T-helper 9 cell (primary cell): ENCODE measurements at regions not wholly inside any gene's neighbourhood (a gene's known extent, or its start where the extent isn't known, plus 50 kb on each side); places are given as distances from the start of the nearest gene placed in this dataset.
"Not testable (repeated sequence)": the region's sequence is repeated elsewhere in the genome, so short reads cannot be mapped to it uniquely, and the experiment has no call there.

Source experiments
- DNase-seq: peaks from one replicate; pipeline ENCODE4 v3.0.0-alpha.2; 2020

DNA sequence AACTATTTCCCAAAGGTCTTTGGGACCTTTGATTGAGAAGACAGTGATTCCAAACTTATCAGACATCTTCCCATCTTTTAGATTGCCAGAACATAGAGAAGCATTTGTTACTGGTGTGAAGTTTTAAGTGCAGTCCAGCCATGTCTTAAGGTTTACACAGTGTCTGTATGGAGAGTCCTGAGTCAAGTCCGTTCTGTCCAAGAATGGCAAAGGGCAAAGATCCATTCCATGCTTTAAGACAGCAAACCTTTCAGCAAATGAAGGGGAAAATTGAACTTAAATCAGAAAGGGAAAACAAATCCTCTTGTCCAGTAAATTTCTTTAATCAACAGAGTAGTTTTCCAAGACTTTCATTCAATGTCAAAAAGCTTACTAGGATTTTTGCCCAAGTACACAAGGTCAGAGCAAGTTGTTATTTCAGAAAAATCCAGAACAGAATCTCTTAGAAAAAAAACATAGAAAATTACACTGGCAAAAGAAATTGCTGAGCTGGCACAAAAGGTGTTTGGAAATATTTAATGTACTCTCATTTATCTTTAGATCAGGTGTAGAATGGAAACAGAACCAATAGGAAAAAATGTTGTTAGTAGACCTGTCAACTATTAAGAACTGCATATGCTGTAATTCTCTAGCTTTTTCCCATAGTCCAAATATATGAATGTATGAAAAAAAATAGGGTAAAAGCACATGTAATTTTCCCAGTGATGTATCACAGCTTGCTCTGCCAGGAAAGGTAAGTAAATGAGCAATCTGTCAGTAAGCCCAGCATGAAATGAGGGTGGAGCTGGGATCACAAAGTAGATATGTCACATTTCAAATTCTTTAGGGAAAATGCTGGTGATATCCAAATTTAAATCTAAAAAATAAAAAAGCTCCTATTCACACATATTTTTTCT, 1099.9 kb downstream of the TUSC7 start:
- no peak for DNase-seq

DNA sequence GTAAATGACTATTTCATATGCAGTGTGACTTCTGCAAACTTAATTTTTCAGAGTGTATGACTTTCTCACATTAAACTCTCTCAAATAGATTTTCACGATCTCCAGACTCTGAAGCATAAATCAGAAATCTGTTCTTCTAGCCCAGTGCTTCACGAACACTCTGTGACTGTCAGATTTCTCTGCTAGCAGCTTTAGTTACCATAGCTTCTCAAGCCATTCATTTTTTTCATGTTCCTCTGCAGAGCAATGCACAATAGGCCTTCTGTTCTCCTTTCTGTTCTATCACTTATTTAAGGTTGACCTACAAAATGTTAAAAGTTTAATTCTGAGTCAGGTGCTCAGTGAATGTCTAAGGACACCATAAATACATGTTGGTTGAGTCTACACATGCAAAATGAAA, 1102.2 kb downstream of the TUSC7 start:
- no peak for DNase-seq

DNA sequence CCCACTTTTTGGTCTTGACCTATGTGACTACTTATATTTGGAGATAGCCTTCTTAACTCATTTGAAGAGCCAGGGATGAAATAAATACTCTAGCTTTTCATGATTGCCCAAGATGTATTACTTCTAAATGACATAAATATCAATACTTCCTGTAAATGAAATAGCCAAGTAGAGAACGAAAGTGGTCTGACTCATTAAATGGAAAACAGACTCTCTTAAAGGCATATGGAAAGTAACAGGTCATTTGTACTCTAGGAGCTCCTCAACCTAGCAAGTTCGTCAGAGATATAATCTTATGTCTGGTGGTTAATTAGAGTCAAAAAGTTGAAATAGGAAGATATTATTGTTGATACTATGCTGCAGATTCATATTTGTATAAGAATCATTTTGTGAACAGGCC, 1105.4 kb downstream of the TUSC7 start:
- DNase-seq: no peak

DNA sequence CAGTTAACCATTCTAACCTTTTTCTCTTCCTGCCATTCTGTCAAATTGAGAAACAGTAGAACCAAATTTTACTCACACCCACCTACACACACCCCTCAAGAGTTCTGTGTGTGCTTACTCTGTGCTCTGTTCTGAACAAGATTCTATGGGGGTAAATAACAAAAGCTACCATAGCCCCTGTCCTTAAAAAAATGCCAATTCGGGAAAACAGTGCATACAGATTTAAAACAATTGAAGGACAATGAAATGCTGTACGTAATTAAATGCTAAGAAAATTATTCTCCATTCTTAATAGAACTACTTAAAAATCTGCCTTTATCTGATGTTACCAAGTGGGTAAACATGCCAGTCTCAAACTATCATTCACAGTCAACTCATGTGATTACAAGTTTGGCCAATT, 1107.5 kb downstream of the TUSC7 start:
- DNase-seq: no peak

DNA sequence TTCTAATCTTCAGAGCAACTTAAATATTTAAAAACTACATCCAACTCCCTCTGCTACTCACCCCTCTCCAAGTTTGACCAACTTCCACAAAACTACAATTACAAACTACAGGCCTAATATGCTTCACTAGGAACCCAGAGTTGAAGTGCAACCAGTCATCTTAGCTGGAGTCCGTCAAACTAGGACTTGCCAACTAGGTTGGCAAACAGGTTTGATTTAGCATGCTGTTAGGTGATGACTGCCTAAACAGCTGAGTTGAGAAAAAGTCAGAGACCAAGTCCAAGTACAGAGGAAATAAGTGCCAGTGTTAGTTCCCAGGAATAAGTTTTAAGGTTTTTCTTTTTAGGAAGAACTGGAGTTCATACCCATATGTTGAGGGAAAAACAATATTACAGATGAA, 1109.0 kb downstream of the TUSC7 start:
- DNase-seq: no peak

DNA sequence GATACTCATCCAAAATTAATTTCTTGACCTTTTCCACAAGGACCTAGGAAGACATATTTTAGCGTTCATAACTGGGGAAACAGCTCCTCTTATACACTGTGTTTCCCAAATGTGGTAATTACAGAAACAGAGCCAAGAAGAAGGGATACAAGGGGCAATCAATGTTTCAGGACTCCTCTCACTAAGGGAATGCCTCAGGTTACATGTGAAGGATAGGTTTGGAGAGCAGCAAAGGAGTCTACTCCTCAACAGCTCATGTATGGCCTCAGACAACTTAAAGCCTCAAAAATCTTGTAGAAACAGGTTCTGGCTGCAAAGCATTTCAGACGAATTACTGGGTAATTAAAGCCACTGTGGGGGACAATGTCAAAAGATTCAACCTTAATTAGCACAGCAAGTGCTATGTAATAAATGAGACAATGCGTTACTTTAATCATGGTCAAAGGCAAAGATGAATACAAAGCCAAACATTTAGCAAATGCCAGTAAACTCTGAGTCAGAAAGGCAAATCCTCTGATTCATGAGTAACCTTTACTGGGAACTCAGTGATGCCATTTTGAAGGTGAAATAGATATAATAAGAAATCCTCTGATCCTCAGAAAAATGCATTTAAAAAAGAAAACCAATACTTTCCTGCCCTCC, 1111.2 kb downstream of the TUSC7 start:
- DNase-seq: no peak

DNA sequence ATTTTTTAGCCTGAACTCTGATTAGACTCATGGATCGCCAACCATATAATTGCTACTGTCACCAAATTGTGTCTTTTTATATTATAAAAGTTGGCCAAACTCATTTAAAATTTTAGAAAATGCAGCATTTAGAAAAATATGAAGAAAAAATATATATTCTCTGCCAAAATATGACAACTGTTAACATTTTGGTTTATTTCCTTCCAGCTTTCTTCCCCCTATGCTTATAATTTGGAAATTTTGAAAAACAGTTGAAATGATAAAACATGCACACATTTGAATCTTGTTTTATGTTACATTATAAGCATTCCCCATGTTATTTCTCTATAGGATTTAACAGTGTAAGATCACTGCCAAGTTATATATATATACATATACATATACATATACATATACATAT, 1112.8 kb downstream of the TUSC7 start:
- DNase-seq: no peak

DNA sequence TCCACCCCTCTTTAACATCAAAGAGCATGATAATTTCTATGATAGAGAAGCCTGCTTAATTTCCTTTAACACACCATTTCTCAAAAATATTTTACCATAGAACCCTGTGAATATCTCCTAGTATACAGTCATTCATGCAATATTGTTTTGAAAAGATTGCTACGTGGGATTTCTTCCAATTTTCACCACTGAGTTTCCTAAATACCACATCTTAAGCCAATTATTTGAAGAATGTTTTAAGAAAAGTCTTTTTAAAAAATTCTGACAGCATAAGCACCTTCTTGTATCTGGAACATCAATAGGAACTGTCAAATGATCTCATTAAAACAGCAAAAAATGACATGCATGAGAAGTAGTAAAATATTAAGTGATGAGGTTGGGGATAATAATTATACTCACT, 1126.7 kb downstream of the TUSC7 start:
- DNase-seq: no peak

DNA sequence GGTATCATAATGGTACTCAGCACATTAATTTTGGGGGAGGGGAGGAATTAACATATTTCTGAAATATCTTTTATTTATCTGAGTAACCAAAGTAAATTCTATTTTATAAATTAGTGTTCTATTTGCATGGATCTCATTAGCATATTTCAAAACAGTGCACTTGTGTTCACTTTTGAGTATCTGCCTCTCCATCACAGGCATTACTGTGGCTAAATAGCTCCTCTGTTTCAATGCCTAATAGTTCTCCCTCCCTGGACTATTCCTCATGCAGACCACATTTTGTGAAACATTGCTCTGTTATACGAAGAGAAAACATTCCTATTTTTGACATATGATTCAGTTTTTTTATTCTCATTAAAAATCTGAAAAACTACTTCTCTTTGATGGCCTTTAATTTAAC, 1127.8 kb downstream of the TUSC7 start:
- no peak for DNase-seq

DNA sequence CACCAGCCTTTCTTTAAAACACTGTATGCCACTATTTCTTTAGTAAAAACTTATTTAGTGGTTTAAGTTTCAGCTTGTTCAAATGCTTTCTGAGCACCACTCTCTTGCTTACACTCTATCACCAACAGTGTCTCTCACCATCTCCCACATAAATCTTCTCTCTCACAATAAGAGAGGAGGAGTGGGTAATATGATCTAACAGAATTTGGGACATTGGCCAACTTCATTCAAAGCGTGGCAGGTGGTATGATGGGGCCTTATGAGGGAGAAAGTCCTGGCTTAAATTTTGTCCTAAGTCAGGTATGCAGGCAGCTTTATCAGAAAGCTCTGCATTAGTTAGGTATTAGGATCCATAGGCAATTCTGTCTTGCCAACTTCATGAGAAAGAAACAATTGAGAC, 1132.5 kb downstream of the TUSC7 start:
- DNase-seq: no peak

DNA sequence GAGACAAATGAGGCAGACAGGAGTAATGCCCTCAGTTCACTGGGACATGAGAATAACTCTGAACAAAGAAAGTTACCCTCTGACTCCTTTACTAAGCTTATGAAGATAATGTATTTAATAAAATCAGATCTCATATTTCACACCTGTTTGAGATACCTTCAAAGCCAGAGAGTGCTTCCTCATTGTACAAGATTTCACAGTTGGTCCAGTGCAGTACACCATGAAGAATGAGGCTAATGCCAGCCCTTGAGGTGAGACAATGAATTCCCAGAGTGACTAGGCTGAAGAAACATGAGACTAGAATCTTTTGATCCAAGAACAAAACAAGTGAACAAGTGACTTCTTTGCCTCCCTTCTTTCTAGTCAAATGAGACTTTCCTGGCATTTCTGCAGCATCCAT, 1133.8 kb downstream of the TUSC7 start:
- DNase-seq: no peak

DNA sequence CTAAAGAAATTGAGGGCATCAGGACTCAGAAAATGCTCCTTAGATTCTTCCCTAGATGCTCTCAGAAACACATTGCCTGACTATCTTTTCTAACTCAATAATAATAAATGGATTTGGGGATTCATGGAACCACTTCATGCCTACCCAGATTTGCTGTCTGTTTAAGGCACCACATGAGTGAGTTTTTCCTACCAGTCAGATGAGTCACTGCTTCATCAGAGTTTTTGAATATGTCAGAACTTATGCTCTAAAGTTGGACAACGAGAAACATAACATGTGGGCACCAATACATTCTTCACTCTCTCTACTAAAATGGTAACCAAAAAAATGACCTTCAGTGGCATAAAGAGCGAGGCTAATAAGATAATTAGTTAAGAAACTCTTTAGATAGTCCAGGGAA, 1135.1 kb downstream of the TUSC7 start:
- no peak for DNase-seq

DNA sequence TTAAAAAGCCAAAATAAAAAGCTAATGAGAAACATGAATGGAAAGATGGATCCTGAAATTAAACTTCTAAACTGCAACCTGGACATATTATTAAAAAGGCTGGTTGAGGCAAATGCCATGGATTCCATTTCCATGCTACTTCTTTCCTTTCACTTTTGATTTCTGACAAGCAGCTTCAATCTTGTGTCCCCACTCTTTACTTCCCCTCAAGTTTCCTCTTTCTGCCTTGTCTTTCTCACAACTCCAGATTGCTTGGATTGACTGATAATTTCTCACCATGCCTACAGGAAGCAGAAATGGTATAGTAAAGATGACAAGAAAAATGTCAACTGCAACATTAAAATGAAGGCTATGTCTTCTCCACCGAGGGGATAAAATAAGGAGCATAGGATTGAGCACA, 1136.7 kb downstream of the TUSC7 start:
- no peak for DNase-seq

DNA sequence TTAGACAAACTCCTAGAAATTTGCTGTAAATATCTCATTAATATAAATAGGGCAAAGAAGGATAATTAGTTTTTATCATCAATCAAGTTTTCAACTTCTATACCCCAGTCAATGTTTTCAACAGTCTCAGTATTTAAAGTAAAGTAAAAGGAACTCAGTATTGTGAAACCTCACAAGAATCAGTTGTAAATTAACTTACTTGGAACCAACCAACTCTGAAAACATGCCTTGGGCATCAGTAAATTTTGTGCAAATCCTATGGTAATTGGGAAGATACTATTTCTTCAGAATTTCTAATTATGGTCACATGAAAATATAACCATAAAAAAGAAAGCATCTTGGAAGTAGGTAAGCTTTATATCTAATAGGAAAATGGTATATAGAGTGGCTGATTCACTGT, 1139.0 kb downstream of the TUSC7 start:
- DNase-seq: no peak

DNA sequence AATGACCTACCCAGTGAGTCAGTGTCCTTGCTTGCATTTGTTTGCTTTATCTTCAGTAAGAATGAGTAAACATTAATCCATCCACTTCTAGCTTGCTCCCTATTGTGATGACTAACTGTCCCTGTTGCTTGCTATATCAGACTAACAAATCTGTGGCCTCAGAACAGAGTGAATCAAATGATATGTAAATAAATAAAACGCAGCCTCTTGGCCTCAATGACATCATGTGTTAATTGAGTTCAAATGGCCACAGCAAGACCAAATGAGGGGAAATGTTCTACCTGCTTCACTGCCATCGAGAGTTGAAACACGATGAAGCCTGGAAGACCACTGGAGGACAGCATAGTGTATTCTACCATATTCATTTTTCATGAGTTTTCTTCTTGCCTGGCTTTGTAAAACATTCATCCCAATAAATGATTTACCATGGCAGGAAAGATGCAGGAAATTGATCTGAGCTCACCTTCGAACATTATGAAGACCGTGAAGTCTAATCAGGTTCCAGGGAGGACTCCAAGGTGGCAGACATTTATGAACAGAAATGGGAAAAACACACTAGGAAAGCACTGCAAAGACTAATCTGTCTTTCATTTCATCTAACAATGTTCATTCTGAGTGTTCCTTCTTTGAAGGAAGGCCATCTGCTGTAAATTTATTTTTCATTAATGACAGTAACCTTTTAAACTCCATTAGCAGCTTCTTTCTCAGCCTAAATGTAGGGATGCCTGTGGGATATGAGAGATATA, 1144.5 kb downstream of the TUSC7 start:
- no peak for DNase-seq

DNA sequence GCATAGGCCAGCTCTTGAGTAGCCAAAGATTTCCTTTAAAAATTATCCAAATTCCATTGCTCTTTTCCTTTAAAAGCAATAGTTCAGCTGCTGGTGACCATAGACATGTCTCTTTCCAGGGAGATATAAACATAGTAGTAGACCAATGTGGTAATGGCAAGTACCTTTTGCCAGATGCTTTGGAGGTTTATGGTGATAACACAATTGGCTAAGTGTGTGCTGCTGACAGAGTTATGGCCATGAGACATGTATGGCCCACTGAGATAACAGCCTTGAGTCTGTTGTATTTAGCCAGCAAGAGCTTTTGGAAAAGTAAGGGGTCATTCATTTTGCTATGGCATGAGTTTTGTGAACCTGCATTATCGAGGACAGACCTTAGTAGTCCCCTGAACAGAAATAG, 1146.8 kb downstream of the TUSC7 start:
- DNase-seq: no peak

DNA sequence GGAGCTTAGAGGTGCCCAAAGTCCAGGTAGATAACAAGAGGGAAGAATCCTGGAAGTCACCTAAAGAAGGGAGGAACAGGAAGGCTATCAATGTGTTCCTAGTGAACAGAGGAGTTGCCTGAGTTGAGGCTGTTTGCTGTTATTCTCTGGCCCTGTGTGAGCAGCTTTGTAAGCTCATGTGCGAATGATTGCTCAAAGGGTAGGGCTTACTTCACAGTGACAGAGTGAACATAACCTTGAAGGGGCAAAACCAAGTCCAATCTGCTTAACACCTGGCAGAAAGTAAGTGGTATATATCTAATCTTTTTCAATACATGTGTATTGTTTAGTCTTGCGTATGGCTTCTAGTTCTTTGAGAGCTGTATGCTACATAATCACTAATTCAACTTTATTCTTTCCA, 1153.6 kb downstream of the TUSC7 start:
- no peak for DNase-seq

DNA sequence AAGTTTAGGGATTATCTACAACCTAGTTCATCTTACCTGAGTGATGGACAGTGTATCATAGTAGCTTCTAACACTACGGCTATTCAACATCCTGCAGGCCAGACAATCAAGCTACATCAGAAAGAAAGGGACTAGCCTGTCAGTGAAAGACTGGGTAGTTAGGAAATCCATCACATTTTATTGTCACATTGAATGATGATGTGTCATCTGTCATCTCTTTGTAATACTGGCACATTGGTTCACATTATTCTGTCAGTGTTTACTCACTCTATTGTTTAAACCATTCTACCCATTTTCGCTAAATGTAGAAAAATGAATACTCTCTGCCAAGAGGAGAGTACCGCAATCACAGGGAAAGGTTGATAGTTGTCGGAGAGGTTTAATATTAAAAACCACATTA, 1155.8 kb downstream of the TUSC7 start:
- DNase-seq: no peak

DNA sequence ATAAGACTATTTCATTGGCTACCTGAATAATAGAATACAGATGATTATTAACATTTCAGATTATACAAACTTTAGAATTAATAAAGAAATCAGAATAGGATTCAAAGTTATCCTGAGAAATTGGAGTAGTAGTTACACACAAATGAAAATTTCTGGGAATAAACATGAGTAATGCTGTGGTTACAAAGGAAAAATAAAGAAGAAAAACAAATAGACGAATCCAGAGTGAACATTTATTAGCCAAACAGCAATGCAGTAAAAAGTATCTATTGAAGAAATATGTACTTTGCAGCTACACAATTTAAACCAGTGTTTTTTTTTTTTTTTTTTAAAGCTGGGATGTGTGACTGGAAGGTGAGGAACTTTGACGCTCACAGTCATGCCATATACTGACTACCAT, 1159.2 kb downstream of the TUSC7 start:
- no peak for DNase-seq

DNA sequence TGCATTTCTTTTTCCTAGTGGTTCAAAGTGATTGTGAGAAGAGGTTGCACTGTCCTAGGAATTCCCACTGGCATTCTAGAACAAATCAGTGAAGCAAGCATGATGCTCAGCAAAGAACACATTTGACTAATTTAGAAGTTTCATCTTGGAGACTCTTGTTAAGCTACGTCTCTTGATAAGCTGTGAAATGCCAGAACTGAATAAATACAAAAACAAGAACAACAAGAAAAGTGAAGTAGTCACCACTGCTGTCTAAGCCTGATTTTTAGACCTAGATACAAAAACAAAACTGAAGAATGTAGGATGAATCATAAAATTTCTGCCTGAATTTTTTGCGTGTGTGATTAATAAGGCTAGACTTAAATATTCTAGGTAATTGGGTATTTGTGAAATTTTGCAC, 1162.4 kb downstream of the TUSC7 start:
- no peak for DNase-seq

DNA sequence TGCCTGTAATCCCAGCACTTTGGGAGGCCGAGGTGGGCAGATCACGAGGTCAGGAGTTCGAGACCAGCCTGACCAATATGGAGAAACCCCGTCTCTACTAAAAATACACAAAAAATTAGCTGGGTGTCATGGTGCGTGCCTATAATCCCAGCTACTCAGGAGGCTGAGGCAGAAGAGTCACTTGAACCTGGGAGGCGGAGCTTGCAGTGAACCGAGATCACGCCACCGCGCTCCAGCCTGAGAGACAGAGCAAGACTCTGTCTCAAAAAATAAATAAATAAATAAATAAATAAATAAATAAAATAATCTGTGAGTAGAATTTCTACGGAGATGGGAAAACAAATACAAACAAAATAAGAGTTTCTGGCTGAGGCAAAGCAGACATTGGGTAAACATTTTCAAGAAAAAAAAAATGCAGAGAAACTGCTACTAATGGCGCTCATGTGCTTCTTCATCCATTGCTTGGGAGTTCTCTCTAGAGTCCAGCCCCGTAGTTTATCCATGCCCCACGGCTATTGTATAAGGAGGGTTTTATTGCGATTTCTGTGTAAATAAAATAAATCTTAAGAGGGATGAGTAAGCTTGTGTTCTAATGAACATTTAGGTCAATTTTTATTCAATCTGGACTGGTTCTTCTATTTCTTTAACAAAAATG, 1161.9 kb downstream of the IGSF11 start:
- not testable (repeated sequence) for DNase-seq

DNA sequence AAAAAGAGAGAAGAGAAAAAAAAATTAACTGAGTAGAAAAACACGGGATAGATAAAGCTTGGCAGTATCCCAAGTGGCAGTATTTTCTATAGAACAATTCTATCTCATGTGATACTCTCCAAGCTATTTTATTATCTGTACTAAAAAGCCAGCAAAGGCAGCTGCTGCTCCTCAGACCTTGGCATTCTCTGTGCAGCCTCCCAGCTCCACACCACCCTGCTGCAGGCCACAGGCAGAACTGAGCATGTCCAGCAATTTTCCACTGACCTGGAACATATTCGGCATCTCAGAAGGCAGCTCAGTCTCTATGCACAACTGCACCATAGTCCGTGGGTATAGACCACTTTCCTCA, 1161.4 kb downstream of the IGSF11 start:
- no peak for DNase-seq

DNA sequence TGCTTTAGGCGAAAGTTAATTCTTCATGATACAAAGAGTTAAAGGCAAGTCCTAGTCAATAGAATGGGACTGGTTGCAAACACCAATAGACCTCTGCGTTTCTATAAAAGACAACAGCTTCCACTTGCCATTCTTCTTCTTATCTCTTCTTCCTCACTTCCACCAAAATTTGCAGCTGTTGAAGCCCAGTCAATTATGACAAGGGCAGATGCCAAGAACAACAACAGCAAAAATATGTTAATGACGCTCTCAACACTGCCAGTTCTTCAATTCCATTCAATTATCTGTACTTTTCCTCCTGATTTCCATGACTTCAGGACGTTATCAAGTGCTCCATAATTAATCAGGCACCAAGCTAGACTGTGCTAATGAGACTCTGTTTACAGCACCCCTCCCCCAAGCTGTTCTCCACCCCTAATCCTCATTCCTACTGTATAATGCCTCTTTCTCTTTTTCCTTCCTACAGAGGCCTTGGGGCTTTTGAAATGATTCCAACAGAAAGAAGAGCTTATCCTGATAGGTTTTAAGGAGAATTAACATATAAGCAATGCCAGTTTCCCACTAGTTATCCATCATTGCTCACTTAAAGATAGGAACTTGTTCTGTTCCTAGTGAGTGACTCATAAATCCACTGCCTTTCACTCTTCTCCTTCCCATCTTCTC, 1160.5 kb downstream of the IGSF11 start:
- DNase-seq: no peak
